PFSK-1 (cell line): ENCODE measurements at regions not wholly inside any gene's neighbourhood (a gene's known extent, or its start where the extent isn't known, plus 50 kb on each side); places are given as distances from the start of the nearest gene placed in this dataset.

Source experiments
- POLR2AphosphoS5 ChIP-seq: IDR thresholded peaks from 2 replicates; pipeline ENCODE4 v1.6.1; 2012; ENCODE audit warnings: low read depth, mild to moderate bottlenecking, control low read depth, low read length, moderate library complexity
- SIN3A ChIP-seq: IDR thresholded peaks from 2 replicates; pipeline ENCODE4 v1.6.1; 2012; ENCODE audit warnings: mild to moderate bottlenecking, low read length, moderate library complexity, borderline replicate concordance; ENCODE audit not compliant: insufficient read depth
- TAF1 ChIP-seq: IDR thresholded peaks from 2 replicates; pipeline ENCODE4 v1.6.1; 2012; ENCODE audit warnings: low read length, control low read depth, borderline replicate concordance; ENCODE audit not compliant: insufficient read depth
- TF ChIP-seq, protein P1 (sequence below), 2 experiments: IDR thresholded peaks; 2 replicates each; pipeline versions ENCODE4 v1.6.1 to v1.8.0; 2011 to 2012; ENCODE audit warnings: low read depth in 2 of 2, low read length in 2 of 2, control low read depth in 1 of 2, inconsistent platforms in 1 of 2, mild to moderate bottlenecking in 1 of 2, moderate library complexity in 1 of 2; ENCODE audit not compliant: insufficient read depth in 1 of 2

DNA sequence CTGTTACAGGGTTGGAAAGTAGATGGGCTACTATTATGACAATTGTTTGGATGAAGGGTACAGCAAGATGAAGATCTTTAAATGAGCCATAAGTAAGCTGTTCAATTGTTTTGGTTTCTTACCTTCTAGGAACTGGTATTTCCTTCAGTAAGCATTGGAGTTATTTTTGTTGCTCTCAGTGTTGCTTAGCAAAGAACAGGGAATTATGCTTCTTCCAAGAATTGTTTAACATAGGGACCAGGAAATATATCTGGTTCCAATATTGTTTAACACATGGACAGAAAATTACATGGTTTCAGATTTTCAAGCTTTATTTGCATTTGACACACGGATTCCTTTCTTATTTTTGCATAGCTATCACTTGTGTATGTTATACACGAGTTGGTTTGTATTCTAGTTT is 1999.0 kb downstream of the ARAP2 start:
- TF ChIP-seq, protein P1, sequence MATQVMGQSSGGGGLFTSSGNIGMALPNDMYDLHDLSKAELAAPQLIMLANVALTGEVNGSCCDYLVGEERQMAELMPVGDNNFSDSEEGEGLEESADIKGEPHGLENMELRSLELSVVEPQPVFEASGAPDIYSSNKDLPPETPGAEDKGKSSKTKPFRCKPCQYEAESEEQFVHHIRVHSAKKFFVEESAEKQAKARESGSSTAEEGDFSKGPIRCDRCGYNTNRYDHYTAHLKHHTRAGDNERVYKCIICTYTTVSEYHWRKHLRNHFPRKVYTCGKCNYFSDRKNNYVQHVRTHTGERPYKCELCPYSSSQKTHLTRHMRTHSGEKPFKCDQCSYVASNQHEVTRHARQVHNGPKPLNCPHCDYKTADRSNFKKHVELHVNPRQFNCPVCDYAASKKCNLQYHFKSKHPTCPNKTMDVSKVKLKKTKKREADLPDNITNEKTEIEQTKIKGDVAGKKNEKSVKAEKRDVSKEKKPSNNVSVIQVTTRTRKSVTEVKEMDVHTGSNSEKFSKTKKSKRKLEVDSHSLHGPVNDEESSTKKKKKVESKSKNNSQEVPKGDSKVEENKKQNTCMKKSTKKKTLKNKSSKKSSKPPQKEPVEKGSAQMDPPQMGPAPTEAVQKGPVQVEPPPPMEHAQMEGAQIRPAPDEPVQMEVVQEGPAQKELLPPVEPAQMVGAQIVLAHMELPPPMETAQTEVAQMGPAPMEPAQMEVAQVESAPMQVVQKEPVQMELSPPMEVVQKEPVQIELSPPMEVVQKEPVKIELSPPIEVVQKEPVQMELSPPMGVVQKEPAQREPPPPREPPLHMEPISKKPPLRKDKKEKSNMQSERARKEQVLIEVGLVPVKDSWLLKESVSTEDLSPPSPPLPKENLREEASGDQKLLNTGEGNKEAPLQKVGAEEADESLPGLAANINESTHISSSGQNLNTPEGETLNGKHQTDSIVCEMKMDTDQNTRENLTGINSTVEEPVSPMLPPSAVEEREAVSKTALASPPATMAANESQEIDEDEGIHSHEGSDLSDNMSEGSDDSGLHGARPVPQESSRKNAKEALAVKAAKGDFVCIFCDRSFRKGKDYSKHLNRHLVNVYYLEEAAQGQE (IDR thresholded peaks at IDR 0.05; ENCODE audit: insufficient read depth in 1 of 2, low read depth in 2 of 2, low read length in 2 of 2), result no peak
- TF ChIP-seq TAF1 (no peak), SIN3A (no peak), POLR2AphosphoS5 (no peak)
